ENCODE measurements at regions not wholly inside any gene's neighbourhood (a gene's known extent, or its start where the extent isn't known, plus 50 kb on each side); places are given as distances from the start of the nearest gene placed in this dataset.

DNA sequence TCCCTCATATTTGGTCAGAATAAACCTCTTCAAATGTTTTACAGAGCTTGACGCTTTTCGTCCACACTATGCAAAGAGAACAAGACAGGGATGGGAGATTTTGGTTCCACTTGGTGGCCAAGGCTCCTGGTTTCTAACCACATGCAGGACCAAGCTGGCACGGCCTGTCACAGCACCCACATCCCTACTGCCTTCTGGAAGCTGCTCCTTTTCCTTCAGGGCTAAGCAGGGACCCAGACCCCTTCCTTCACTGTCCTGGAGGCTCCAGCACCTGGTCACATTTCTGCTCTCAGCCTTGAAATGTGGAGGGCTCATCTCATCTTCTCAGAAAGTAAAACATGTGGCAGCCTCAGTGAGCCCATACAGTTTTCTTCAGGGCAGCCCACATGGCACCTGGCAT lies 50.4 kb upstream of the ARHGEF7 start:
- Histone ChIP-seq H3K27me3 (replicated peaks; ENCODE audit: control insufficient read depth, insufficient read depth, low read length) (no peaks in the 10 kb centered on the region), H3K4me3 (replicated peaks; ENCODE audit: low read depth, low read length) (no peak overlapping the region), H3K36me3 (ENCODE audit: control insufficient read depth, insufficient read depth, low read length) (no peaks in the 10 kb centered on the region)
- TF ChIP-seq, protein P1, sequence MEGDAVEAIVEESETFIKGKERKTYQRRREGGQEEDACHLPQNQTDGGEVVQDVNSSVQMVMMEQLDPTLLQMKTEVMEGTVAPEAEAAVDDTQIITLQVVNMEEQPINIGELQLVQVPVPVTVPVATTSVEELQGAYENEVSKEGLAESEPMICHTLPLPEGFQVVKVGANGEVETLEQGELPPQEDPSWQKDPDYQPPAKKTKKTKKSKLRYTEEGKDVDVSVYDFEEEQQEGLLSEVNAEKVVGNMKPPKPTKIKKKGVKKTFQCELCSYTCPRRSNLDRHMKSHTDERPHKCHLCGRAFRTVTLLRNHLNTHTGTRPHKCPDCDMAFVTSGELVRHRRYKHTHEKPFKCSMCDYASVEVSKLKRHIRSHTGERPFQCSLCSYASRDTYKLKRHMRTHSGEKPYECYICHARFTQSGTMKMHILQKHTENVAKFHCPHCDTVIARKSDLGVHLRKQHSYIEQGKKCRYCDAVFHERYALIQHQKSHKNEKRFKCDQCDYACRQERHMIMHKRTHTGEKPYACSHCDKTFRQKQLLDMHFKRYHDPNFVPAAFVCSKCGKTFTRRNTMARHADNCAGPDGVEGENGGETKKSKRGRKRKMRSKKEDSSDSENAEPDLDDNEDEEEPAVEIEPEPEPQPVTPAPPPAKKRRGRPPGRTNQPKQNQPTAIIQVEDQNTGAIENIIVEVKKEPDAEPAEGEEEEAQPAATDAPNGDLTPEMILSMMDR (IDR thresholded peaks at IDR 0.05; ENCODE audit: insufficient read depth, low read length, poor library complexity, severe bottlenecking) = no peak
- DNase-seq (ENCODE audit: extremely low read depth, insufficient read length) = no peak

DNA sequence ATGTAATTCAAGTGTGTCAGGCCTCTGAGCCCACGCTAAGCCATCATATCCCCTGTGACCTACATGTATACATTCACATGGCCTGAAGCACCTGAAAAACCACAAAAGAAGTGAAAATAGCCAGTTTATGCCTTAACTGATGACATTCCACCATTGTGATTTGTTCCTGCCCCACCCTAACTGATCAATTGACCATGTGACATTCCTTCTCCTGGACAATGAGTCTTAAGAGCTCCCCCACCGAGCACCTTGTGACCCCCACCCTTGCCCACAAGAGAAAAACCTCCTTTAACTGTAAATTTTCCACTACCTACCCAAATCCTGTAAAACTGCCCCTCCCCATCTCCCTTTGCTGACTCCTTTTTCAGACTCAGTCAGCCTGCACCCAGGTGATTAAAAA lies 52.1 kb upstream of the ARHGEF7 start:
- DNase-seq (ENCODE audit: extremely low read depth, insufficient read length) = no peak
- TF ChIP-seq, protein P1 (IDR thresholded peaks at IDR 0.05; ENCODE audit: insufficient read depth, low read length, poor library complexity, severe bottlenecking) = no peak
- no peaks in the 10 kb centered on the region for H3K36me3 ChIP-seq (ENCODE audit: control insufficient read depth, insufficient read depth, low read length)
- H3K4me3 ChIP-seq (replicated peaks; ENCODE audit: low read depth, low read length) = no peak overlapping the region
- no peaks in the 10 kb centered on the region for H3K27me3 ChIP-seq (replicated peaks; ENCODE audit: control insufficient read depth, insufficient read depth, low read length)

DNA sequence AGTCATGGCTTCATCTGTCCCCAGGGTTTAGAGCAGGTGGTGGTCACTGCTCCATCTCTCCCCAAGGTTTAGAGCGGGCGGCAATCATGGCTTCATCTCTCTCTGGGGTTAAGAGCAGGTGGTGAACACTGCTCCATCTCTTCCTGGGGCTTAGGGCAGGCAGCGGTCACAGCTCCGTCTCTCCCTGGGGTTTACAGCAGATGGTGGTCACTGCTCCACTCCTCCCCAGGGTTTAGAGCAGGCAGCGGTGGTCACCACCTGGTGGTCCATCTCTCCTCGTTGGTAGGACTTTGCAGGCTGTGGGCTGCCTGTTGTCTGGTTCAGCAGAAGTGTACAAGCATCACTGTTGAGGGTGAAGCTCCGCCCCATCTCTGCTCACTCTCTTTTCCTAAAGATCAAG lies 52.8 kb upstream of the ARHGEF7 start:
- no peak overlapping the region for H3K4me3 ChIP-seq (replicated peaks; ENCODE audit: low read depth, low read length)
- DNase-seq (ENCODE audit: extremely low read depth, insufficient read length) = no peak
- no peaks in the 10 kb centered on the region for H3K36me3 ChIP-seq (ENCODE audit: control insufficient read depth, insufficient read depth, low read length)
- TF ChIP-seq, protein P1 (IDR thresholded peaks at IDR 0.05; ENCODE audit: insufficient read depth, low read length, poor library complexity, severe bottlenecking) = no peak
- H3K27me3 ChIP-seq (replicated peaks; ENCODE audit: control insufficient read depth, insufficient read depth, low read length) = no peaks in the 10 kb centered on the region

DNA sequence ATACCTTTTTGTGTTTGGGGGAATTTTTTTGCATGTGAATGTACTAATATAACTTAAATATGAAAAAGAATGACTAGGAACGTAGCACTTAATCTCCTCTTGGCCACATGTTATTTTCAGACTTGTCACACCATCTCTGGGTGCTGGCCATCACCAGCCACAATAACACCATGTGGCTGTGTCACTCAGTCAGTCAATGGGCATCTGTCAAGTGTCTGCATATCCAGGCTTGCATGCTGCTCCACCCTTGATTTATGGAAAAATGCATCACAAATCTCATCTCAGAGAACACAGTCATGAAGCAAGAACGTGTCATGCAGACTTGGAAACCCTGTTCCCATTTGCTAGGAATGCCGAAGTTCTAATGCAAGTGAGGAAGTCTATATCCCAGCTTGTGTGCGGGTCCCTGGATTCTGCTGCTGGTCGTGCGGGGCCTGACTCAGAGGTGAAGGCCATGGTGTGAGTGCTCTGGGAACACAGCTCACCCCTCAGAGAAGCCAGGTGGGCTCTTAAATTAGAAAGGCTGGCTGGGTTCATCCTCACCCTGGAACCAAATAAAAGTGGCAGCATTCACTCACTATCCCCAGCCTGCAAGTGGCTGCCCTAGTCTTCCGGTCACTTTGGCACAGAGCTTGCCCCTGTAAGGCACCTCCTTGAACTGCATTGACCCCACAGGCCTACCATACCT lies 53.6 kb upstream of the ARHGEF7 start:
- no peak for DNase-seq (ENCODE audit: extremely low read depth, insufficient read length)
- TF ChIP-seq, protein P1 (IDR thresholded peaks at IDR 0.05; ENCODE audit: insufficient read depth, low read length, poor library complexity, severe bottlenecking) = no peak
- no peaks in the 10 kb centered on the region for H3K36me3 ChIP-seq (ENCODE audit: control insufficient read depth, insufficient read depth, low read length)
- H3K27me3 ChIP-seq (replicated peaks; ENCODE audit: control insufficient read depth, insufficient read depth, low read length) = no peaks in the 10 kb centered on the region
- no peak overlapping the region for H3K4me3 ChIP-seq (replicated peaks; ENCODE audit: low read depth, low read length)

DNA sequence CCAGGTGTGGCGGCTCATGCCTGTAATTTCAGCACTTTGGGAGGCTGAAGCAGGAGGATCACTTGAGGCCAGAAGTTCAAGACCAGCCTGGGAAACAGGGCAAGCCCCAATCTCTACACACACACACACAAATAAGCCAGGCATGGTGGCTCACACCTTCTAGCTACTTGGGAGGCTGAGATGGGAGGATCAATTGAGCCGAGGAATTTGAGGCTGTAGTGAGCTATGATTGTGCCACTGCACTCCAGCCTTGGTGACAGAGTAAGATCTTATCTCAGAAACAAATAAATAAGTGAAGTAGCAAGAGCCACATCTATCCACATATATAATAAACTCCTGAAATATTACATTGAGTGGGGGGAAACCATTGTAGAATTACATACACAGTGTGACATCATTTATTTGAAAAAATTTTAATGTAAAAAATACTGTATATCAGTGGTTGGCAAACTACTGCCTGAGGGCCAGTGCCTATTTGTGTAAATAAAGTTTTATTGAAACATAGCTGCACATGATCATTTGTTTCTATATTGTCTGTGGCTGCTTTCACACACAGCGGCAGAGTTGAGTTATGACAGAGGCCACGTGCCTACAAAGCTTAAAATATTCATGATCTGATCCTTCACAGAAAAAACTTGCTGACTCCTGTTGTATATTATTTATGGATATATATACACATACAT lies 54.7 kb upstream of the ARHGEF7 start:
- Histone ChIP-seq H3K36me3 (ENCODE audit: control insufficient read depth, insufficient read depth, low read length) (no peaks in the 10 kb centered on the region), H3K27me3 (replicated peaks; ENCODE audit: control insufficient read depth, insufficient read depth, low read length) (no peaks in the 10 kb centered on the region), H3K4me3 (replicated peaks; ENCODE audit: low read depth, low read length) (no peak overlapping the region)
- DNase-seq (ENCODE audit: extremely low read depth, insufficient read length) = no peak
- TF ChIP-seq, protein P1 (IDR thresholded peaks at IDR 0.05; ENCODE audit: insufficient read depth, low read length, poor library complexity, severe bottlenecking) = no peak
